Ascending aorta (tissue), 2 donors: ENCODE measurements at regions not wholly inside any gene's neighbourhood (a gene's known extent, or its start where the extent isn't known, plus 50 kb on each side); places are given as distances from the start of the nearest gene placed in this dataset.

Source experiments
- DNase-seq, 2 donors: peaks; one replicate each; pipeline ENCODE4 v3.0.0-alpha.2; 2019; ENCODE audit warnings: low spot score in 2 of 2
- H3K27ac ChIP-seq, 2 donors: fragments of 200-600 bp; sonication (generic); one replicate each; pipeline ENCODE4 v1.5.1; 2016 to 2017; ENCODE audit warnings: mild to moderate bottlenecking in 1 of 2
- H3K27me3 ChIP-seq: fragments of 200-600 bp; sonication (generic); one replicate; pipeline ENCODE4 v1.5.1; 2017
- H3K36me3 ChIP-seq, 2 donors: fragments of 200-600 bp; sonication (generic); one replicate each; pipeline ENCODE4 v1.5.1; 2016
- H3K4me1 ChIP-seq, 2 donors: fragments of 200-600 bp; sonication (generic); one replicate each; pipeline ENCODE4 v1.5.1; 2016 to 2017; ENCODE audit warnings: mild to moderate bottlenecking in 1 of 2
- H3K4me3 ChIP-seq, 2 donors: fragments of 200-600 bp; sonication (generic); one replicate each; pipeline ENCODE4 v1.5.1; 2016 to 2017; ENCODE audit warnings: mild to moderate bottlenecking in 1 of 2
- H3K9me3 ChIP-seq, 2 donors: fragments of 200-600 bp; sonication (generic); one replicate each; pipeline ENCODE4 v1.5.1; 2016
- intact Hi-C: fragments of 100-400 bp; cut with DNase I; formaldehyde crosslinking; loops from one replicate; pipeline ENCODE4 v1.15.1; 2023
- TF ChIP-seq, protein P1 (sequence below), 3 experiments: fragments of 200-600 bp in 2 of 3; fragments of 450-650 bp in 1 of 3; sonication (generic) in 2 of 3; IDR thresholded peaks; one replicate each; pipeline ENCODE4 v1.5.1; 2016 to 2019; ENCODE audit warnings: antibody characterized with exemption in 3 of 3, mild to moderate bottlenecking in 1 of 3, moderate library complexity in 1 of 3

DNA sequence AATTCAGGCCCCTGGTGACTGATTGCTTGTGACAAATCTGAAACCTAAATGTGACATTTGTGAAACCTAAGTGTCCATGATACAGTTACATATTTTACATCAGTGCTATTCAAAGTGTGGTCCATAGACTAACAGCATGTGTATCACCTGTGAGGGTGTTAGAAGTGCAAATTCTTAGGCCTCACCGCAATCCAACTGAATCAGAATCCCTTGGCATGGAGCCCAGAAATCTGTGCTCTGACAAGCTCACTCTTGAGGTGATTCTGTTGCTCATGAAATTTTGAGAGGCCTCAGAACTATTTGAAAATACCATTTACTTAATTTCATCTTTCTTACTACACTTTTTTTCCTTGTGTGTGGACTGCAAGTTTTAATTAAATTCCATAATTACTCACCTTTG lies 587.9 kb downstream of the ADGRL2 start:
- no peak for DNase-seq
- intact Hi-C loops: no loop called here
- TF ChIP-seq, protein P1, sequence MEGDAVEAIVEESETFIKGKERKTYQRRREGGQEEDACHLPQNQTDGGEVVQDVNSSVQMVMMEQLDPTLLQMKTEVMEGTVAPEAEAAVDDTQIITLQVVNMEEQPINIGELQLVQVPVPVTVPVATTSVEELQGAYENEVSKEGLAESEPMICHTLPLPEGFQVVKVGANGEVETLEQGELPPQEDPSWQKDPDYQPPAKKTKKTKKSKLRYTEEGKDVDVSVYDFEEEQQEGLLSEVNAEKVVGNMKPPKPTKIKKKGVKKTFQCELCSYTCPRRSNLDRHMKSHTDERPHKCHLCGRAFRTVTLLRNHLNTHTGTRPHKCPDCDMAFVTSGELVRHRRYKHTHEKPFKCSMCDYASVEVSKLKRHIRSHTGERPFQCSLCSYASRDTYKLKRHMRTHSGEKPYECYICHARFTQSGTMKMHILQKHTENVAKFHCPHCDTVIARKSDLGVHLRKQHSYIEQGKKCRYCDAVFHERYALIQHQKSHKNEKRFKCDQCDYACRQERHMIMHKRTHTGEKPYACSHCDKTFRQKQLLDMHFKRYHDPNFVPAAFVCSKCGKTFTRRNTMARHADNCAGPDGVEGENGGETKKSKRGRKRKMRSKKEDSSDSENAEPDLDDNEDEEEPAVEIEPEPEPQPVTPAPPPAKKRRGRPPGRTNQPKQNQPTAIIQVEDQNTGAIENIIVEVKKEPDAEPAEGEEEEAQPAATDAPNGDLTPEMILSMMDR (IDR thresholded peaks at IDR 0.05): no peak
- Histone ChIP-seq H3K4me3 (no peak overlapping the region), H3K4me1 (peaks cover 0 to 4% of the 10 kb centered on the region in 2 donors), H3K9me3 (no peaks in the 10 kb centered on the region), H3K36me3 (no peaks in the 10 kb centered on the region), H3K27me3 (no peaks in the 10 kb centered on the region), H3K27ac (no peak overlapping the region)

DNA sequence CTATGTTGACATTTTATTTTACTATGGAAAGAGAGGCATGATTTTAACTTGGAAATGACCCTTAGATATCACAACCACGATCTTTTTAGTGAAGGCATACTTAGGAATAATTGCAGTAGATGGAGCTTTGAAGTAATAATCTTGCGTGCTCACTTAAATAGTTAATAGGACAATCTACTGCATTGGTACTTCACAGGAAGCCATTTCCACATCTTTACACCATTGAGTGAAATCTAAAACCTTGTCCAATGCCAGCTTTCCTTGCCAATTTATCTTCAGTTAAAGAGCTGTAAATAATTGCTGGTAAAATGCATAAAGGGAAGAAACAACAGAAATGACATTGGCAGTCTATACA lies 586.3 kb downstream of the ADGRL2 start:
- H3K4me3 ChIP-seq: no peak overlapping the region
- intact Hi-C loops: no loop called here
- H3K4me1 ChIP-seq: no peaks in the 10 kb centered on the region
- no peak for DNase-seq
- H3K36me3 ChIP-seq: no peaks in the 10 kb centered on the region
- H3K27me3 ChIP-seq: no peaks in the 10 kb centered on the region
- H3K27ac ChIP-seq: no peak overlapping the region
- TF ChIP-seq, protein P1 (IDR thresholded peaks at IDR 0.05): no peak
- no peaks in the 10 kb centered on the region for H3K9me3 ChIP-seq

DNA sequence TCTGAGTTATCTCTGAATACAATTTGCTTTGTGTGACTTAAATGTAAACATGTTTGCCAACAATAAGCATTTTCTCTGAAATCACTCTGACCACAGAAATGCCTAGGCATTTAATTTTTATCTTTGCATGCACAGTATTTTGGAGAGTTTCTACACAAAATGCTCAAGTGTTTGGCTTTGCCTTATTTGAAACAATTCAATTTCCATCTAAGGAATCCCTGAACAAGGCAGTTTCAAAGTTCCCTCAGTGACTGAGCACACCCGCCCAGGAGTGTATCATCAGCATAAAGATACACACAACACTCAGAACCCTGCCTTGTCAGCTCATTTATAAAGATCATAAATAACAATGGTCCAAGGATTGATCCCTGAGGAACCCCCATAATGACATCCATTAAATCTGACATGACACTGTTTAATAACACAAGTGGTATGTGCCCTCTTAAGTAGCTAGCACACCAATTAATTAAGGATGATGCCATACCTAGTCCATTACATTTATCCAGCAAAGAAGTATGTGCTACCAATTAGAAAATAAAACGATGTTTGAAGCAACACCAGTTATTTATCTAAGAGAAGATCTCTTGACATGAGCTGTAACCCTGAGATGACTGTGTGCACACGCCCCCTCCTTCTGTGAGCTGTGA lies 585.8 kb downstream of the ADGRL2 start:
- no peak for DNase-seq
- H3K27me3 ChIP-seq: no peaks in the 10 kb centered on the region
- H3K4me3 ChIP-seq: no peak overlapping the region
- intact Hi-C loops: no loop called here
- H3K9me3 ChIP-seq: no peaks in the 10 kb centered on the region
- H3K27ac ChIP-seq: no peak overlapping the region
- no peaks in the 10 kb centered on the region for H3K4me1 ChIP-seq
- H3K36me3 ChIP-seq: no peaks in the 10 kb centered on the region
- TF ChIP-seq, protein P1 (IDR thresholded peaks at IDR 0.05): no peak

DNA sequence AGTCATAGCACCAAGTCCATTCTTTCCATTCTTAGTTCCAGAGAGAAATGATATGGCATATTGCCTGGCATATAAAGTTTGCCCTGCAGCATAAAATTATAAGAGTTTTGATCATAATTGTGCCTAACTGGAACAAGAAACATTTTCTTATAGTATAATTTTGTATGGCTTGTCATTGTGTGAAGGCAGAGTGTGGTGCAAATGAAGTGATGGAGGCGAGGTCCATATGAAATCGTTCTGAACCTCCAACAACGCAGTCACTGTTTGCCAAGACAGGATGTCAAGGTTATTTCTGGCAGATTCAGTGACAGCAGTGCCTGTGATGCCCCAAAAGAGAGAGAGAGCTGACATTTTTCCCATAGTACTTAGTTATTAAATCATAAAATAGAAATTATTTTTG lies 584.0 kb downstream of the ADGRL2 start:
- TF ChIP-seq, protein P1 (IDR thresholded peaks at IDR 0.05): no peak
- Histone ChIP-seq H3K36me3 (no peaks in the 10 kb centered on the region), H3K27ac (no peak overlapping the region), H3K9me3 (no peaks in the 10 kb centered on the region), H3K4me3 (no peak overlapping the region), H3K4me1 (no peaks in the 10 kb centered on the region), H3K27me3 (no peaks in the 10 kb centered on the region)
- no peak for DNase-seq
- intact Hi-C loops: no loop called here

DNA sequence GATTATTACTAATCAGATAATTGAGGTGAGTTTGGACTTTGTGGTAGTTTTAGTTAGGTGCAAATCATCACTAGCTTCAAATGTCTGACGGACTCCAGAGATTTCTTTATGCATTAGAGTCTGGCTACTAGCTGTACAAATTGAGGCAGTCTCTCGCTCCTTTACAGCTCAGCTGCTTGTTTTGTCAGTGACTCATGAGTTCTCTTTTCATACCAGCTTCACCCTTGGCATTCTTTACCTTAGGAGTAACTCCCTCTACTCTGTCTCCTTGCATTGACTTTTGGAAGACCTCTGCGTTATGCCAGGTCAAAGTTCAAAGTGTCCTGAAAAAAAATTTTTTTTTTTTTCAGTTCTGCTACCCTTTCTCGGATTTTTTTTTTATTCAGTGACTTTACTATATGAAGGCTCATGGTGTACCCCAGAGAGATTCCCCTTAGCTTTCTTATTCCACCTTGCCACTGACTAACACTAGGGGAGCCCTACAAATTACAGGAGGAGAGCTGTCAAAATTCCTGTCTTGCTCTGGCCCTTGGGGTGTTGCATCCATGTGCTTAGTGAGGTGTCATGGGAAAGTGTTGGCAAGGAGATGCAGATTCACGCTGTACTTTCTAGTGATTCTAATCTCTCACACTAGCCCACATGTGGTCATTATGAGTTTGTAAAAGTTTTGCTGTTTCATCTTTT lies 576.6 kb downstream of the ADGRL2 start:
- TF ChIP-seq, protein P1 (IDR thresholded peaks at IDR 0.05): no peak
- intact Hi-C loops: no loop called here
- no peak overlapping the region for H3K27ac ChIP-seq
- DNase-seq: no peak
- H3K27me3 ChIP-seq: no peaks in the 10 kb centered on the region
- H3K4me3 ChIP-seq: no peak overlapping the region
- peaks cover 0 to 5% of the 10 kb centered on the region in 2 donors for H3K4me1 ChIP-seq
- H3K36me3 ChIP-seq: no peaks in the 10 kb centered on the region
- no peaks in the 10 kb centered on the region for H3K9me3 ChIP-seq
